GM12892 (cell line): ENCODE measurements at regions not wholly inside any gene's neighbourhood (a gene's known extent, or its start where the extent isn't known, plus 50 kb on each side); places are given as distances from the start of the nearest gene placed in this dataset.
"Not testable (repeated sequence)": the region's sequence is repeated elsewhere in the genome, so short reads cannot be mapped to it uniquely, and the experiment has no call there.

ENCODE experiments used
- DNase-seq: peaks from one replicate; pipeline ENCODE4 v3.0.0; 2011; ENCODE audit not compliant: insufficient read length
- FAIRE-seq: peaks from 2 replicates; lab custom pipeline; 2011; peaks lifted over from hg19 to GRCh38; lab: Jason Lieb, UNC
- POLR2A ChIP-seq: IDR thresholded peaks from 2 replicates; pipeline ENCODE4 v1.6.1; 2011; ENCODE audit warnings: low read depth, low read length, control low read depth
- POLR2AphosphoS5 ChIP-seq: IDR thresholded peaks from 2 replicates; pipeline ENCODE4 v1.6.1; 2011; ENCODE audit warnings: low read depth, low read length, control low read depth
- TAF1 ChIP-seq: IDR thresholded peaks from 2 replicates; pipeline ENCODE4 v1.6.1; 2011; ENCODE audit warnings: low read depth, mild to moderate bottlenecking, control low read depth, low read length, borderline replicate concordance

GRCh38 chr9:104993291-104993963 lies 65.5 kb upstream of the ABCA1 start:
- no peak for DNase-seq
- no peak for FAIRE-seq
- TF ChIP-seq POLR2AphosphoS5 (no peak), POLR2A (no peak), TAF1 (no peak)

DNA sequence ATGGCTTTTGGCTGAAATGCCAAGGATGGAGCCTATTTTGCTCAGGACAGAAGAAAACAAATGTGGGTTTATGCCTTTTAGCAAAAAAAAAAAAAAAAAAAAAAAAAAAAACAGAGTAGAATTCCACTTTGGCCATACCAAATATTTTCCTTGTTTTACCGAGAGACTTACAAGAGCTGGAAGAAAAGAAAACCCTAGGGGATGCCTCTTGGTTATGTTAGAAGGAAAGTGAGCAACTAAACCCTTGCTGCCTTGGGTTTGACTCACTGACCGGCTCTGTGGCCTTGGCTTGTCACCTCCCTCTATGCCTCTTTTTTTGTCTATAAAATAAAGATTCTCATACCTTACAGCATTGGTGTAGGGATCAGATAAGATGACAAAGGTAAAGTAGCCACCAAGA lies 69.6 kb upstream of the ABCA1 start:
- FAIRE-seq (no peak), DNase-seq (no peak)
- TF ChIP-seq POLR2AphosphoS5 (no peak), POLR2A (no peak), TAF1 (no peak)

DNA sequence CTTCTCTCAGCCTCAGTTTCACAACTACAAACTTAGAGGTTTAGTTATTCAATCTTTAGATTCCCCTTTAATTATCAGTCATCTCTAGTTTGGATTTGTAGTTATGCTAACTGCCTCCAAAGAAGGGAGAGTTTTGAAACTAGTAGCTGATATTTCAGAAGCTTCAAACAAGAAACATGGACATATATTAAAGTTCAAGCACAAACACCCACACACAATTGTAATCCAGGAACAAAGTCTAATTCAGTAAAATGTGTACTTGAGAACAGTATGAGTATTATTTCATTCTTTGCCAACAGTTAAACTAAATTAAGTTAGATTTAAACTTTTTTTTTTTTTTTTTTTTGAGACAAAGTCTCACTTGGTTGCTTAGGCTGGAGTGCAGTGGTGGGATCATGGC lies 71.2 kb upstream of the ABCA1 start:
- TF ChIP-seq TAF1 (no peak), POLR2AphosphoS5 (no peak), POLR2A (no peak)
- no peak for FAIRE-seq
- DNase-seq = no peak

- not testable (repeated sequence) for DNase-seq, FAIRE-seq
These were observed 72.6 kb upstream of the ABCA1 start for GRCh38 chr9:105000529-105000928.

GRCh38 chr9:105004466-105005090 lies 76.6 kb upstream of the ABCA1 start:
- no peak for DNase-seq
- TF ChIP-seq POLR2A = no peak
- no peak for TF ChIP-seq TAF1
- no peak for TF ChIP-seq POLR2AphosphoS5
- FAIRE-seq = no peak

DNA sequence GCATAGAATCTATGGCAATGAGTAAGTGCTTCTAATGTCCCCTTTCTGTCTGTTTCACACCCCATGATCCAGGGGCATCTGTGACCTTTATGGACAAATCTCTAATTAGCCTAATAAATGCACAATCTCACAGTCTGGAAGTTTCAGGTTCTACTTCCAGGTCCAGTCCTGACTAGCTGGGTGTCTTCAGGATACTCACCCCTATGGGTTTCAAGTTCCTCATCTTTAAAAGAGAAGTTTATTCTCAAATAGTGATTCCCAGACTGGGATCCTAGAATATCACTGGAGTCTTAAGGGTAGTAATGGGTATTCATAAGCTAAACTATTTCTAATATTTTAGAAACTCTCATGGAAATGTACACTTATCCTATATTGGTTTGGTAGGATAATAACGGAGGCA lies 77.2 kb upstream of the ABCA1 start:
- no peak for TF ChIP-seq POLR2A
- TF ChIP-seq POLR2AphosphoS5 = no peak
- no peak for TF ChIP-seq TAF1
- FAIRE-seq = no peak
- DNase-seq = no peak

DNA sequence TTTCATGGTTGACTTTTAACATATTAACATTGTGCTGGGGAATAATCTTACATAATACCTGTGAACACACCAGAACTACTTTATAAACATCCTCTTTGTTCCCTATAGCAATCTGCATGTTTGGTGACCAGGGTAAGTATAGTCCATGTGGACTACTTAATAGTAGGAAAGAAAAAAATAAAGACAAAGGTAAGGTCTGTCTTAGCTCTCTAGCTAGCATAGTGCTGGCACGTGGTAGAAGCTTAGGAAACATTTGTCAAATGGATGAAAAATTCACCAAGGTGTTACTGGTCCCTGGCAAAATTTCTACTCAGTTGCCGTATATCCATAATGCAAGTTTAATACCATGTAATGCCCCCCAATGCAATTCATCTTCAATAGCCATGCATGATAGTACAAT lies 78.6 kb upstream of the ABCA1 start:
- no peak for TF ChIP-seq POLR2AphosphoS5
- no peak for TF ChIP-seq POLR2A
- no peak for TF ChIP-seq TAF1
- DNase-seq = no peak

DNA sequence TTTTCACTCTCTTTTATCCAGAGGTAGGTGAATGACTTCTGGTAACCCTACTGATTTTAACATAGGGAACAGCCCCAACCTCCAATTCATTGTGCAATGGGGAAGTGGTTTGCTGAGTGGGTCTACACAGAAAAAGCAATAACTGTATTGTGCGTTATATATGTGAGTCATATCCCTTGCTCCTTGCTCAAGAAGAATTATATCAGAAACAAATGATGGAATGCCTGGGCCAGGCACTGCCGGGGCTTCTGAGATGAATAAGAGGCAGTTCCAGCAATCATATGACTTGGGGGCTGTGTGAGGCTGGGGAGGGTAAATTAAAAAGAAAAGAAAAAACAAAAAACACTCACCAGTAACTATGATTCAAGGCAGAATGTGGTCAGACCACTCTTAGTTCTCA lies 79.2 kb upstream of the ABCA1 start:
- TF ChIP-seq POLR2AphosphoS5 (no peak), TAF1 (no peak), POLR2A (no peak)
- no peak for DNase-seq
- no peak for FAIRE-seq

More for the DNA sequence above, 78.6 kb upstream of the ABCA1 start:
- FAIRE-seq = no peak

DNA sequence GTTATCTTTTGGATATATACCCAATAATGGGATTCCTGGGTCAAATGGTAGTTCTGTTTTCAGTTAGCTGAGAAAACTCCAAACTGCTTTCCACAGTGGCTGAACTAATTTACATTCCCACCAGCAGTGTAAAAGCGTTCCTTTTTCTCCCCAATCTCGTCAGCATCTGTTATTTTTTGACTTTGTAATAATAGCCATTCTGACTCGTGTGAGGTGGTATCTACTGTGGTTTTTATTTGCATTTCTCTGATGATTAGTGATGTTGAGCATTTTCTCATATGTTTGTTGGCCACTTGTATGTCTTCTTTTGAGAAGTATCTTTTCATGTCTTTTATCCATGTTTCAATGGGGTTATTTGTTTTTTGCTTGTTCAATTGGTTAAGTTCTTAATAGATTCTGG lies 82.1 kb upstream of the ABCA1 start:
- not testable (repeated sequence) for DNase-seq, FAIRE-seq

DNA sequence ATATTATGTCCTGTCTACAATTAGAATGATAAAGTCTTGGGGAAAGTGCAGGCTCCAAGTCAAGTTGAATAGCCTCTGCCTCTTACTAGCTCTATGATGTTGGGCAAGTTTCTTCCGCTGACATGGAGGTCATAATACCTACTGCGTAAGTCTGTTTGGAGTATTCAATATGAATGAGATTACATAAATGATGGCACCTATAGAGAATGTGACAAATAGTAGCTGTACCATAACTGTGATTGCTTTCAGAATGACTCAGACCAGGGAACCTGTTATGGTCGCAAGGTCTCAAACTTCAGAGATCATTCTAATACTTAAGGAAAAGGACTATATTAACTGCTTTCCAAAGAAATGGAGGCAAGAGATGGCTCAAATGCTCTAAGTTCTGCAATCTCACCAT lies 94.0 kb upstream of the ABCA1 start:
- TF ChIP-seq POLR2AphosphoS5 (no peak), TAF1 (no peak), POLR2A (no peak)
- no peak for FAIRE-seq
- no peak for DNase-seq

DNA sequence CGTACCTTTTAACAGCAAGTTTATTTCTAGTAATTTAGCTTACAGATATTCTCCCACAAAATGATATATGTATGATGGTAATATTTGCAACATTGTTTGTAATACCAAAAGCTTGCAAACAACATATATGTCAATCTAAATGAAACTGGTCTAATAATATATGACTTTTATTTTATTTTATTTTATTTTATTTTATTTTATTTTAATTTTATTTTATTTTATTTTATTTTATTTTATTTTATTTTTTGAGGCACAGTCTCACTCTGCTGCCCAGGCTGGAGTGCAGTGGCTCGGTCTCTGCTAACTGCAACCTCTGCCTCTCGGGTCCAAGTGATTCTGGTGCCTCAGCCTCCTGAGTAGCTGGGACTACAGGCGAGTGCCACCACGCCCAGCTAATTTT lies 94.6 kb upstream of the ABCA1 start:
- DNase-seq, FAIRE-seq: not testable (repeated sequence)

GRCh38 chr9:105023788-105024187 lies 95.8 kb upstream of the ABCA1 start:
- DNase-seq (no peak), FAIRE-seq (no peak)
- no peak for TF ChIP-seq TAF1
- TF ChIP-seq POLR2A = no peak
- no peak for TF ChIP-seq POLR2AphosphoS5

- TF ChIP-seq POLR2A (no peak), TAF1 (no peak), POLR2AphosphoS5 (no peak)
- no peak for FAIRE-seq
These were observed 96.6 kb upstream of the ABCA1 start for GRCh38 chr9:105024529-105024928.

GRCh38 chr9:105026451-105026850 lies 98.5 kb upstream of the ABCA1 start:
- FAIRE-seq = no peak
- no peak for DNase-seq
- TF ChIP-seq POLR2AphosphoS5 = no peak
- no peak for TF ChIP-seq POLR2A
- TF ChIP-seq TAF1 = no peak

More at GRCh38 chr9:105024529-105024928, 96.6 kb upstream of the ABCA1 start:
- no peak for DNase-seq
